ENCODE measurements at regions not wholly inside any gene's neighbourhood (a gene's known extent, or its start where the extent isn't known, plus 50 kb on each side); places are given as distances from the start of the nearest gene placed in this dataset.

DNA sequence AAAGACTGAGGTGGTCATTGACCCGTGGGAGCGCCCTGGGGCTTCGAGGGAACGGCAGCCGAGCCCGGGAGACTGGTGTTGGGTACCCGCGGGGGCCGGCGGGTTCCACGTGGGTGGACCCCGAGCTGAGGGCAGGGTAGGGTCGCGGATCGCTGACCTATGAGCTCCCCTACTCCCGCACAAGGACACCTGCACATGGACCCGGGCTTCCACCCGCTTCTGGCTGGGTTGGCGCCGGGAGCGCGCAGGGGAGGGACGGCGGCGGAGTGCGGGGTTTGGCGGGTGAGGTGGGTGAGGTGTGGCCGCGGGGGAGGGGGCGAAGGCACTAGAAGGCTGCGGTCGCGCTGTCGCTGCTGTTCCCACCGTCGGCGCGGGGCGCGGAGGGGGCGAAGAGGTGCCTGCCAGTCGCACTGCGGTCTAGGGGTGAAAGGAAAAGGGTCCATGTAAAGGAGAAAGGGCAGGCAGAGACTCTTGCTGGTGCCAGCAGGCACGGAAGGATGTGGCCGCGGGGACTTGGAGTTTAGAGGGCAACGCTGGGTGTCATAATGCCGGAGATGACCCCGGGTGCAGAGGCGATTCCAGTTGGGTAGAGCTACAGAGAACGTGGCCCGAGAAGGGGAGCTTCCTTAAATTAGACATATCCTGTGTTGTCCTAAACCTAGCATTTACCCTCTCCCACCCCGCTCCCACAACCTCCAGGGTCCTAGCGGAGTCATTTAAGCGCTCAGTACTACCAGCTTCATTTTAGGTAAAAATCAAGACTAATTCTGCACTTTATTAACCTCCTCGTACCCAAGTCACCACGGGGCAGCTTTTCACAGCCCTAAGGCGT, 245.9 kb upstream of the TOPAZ1 start:
- DNase-seq: no peak

DNA sequence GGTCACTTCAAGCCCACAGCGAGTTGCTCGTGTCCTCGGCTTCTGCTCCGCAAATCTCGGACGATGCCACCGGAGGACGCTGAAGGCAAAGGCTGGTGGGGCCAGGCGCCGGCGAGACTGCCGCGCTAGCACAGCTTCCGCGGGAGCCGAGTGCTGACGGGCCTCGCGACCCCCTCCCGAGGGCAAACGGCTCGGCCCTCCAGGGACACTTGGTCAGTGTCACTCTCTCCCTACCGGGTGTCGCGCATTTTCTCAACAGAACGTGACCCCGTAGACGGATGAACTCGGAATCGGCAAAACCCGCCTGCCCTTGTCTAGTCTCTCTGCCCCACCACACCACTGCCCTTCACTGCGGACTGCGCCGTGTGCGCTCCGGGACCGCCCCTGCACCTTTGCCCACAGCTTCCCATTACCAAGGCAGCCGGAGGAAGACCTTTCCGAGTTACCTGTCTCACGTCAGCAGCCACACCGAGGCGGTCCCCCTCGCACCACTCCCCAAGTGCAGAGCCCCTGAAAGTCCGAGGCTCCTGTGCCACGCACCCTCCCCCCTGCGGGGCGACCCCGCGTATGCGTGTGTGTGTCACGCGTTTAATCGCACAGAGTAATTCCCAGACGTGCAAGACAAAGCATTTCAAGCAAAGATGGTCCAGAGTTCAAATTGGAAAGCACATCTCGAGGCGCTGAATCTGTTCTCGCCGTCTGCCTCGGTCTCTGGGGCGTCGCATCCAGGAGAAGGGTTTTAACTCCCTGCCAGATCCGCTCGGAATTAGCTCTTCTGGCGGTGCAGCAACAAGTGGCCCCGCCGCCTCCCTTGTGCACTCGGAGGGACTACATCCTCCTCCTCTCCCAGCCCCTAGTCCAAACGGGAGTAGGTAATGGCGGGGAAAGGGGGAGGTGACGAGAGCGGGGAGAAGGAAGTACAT, 245.0 kb upstream of the TOPAZ1 start:
- peak; percentile 36 for DNase-seq

DNA sequence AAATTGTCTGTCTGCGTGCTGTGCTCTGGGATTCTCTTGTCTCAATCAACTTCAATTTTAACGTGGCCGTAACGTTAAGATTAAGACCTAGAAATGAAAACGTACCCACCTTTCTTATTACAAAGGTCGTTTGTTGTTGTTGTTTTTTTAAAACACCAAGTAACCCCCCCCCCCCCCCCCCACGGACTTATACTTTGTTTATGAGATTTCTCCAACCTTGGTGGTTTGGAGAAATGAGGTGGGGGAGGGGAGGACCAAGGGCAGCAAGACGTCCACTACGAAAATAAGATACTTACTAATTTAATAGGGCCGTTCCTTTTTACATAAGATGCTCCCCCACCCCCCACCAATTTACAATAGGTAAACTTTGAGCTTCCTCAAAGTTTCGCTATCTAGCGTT, 244.4 kb upstream of the TOPAZ1 start:
- DNase-seq: no peak

DNA sequence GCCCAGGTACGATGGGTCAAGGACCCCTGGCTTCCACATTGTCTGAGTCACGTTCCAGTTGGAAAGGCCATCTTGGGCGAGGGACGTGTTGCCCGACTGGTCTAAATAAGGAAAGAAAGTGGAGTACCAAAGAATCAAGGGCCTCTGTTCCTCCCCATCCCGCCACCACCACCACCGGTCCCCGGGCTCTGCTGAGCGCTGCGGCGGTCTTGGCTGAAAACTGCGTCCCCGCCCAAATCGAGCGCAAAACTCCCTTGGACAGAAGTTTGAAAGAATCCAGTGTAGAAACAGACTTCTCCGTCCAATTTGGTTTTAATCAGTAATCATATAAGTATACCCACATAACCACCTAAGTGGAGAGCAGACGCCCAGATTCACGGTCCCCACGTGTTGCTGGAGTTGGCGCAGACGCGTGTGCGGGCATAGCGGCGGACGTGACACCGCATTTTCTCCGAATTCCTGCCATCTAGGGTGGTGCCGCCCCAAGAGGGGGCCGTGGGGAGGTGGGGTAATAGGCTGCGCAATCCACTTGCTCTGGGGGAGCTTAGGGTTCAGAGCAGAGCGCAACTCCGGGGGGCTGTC, 243.8 kb upstream of the TOPAZ1 start:
- DNase-seq: no peak

DNA sequence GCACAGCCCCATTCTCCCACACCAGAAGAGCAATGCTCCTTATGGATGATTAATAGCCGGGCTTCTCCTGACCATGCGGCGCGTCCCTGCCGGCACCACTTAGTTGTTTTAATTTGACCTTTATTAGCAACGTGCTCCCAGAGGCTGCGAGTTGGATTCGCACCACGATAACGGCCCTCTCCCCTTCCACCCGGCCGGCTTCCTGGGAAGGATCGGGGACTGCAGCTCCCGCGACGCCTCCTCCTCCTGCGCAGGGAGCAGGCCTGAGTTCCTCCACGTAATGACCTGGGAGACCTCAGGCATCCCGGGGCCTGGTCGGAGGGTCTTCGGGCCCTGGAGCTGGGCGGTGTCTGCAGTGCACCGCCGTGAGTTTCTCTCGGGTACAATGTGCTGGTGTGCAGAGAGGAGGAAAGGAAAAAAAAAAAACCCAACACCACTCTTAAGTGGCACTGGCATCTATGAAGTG, 243.3 kb upstream of the TOPAZ1 start:
- DNase-seq: no peak

DNA sequence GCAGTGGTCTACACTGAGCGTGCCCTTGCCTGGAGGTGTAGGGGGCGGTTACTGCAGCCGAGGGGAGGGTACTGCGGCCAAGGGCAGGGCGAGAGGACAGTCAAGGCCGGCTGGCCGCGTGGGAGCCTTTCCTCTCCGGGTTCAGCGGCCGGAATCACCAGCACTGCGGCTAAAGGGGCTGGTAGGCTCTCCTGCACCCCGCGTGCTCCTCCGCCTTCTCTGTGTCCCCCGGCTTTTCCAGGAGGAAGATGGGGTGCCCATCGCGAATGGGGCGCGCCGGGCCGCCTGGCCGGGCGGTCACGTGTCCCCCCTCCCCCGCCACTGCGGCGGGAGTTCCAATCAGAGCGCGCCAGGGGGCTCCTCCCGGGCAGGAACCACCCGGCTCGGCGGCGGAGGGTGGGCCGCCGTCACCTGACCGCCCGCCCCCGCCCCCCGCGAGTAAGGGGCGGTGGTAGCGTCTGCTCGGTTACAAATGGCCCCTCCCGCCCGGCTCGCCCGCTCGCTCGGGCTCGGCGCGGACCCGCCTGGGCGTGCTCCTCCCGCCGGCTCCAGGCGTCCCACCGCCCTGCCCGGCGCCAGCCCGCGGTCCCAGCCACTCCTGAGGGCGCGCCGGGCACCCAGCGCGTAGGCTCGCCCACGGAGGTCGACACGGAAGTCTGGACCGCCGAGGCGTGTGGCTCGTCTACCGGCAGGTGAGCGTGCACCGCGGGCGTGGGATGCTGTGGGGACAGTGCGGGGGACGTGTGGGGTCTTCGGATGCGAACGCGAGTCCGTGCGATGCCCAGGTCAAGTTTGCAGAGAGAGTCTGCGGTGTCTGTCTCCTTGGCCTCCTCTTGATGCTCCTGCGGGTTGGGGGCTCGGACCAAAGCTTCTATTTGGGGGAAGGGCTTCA, 242.6 kb upstream of the TOPAZ1 start:
- peak; percentile 64 for DNase-seq

DNA sequence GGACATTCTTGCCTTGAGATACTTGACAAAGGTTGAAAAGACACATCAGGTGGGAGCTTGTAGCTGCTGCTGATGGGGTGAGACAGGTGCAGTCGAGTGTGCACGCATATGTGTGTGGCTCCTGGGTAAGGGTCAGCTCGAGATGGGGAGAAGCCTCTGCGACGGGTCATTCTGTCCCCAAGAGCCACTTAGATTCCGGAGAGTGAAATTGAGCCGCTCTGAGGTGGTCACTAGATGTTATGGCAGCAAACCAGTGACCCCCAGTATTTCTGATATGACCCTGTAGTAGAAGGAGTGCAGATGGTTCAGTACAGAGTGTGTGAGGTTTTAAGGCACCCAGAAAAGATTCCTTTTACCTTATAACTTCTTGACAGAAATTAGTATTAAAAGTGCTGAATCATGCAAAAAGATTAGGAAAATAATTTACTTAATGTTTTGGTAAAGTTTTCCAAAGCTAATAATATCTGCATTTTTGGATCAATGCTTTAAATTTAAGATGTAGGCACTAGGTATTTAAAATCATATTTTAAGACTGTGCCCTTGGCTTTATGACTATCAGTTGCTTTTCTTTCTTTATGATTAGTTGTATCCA, 241.9 kb upstream of the TOPAZ1 start:
- no peak for DNase-seq

DNA sequence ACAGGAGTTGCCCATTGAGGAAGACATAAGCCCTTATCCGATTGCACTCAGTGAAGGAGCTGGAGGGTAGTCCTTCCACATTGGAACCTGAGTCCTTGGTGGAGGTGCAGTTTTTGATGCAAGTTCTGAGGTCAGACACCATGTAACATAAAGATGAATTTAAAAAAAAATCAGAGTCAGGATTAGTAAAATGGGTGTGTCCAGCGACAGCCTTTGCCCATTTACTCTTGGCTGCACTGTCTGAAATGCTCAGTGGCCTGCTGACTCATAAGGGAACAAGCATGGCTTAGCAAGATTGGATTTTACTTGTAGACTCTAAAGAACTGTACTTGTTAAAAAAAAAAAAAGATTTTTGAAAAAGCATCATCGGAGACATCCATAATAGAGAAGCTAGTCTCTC, 241.1 kb upstream of the TOPAZ1 start:
- DNase-seq: peak; percentile 57

DNA sequence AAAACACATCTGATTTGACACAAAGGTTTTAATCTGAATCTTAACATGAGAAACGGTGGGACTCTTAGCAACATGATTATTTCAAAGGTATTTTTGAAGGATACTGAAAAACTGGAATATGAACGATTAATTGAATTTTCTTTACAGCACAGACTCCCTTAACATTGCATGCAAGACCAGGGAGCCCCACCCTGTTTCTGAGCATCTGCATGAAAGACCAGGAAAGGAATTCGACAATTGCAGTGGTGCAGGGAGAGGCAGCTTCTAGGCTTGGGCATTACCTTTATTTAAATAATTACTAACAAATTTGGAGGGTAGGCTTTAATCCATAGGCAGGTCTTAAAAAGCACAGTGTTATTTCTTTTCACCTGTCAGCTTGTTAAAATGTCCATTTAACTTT, 240.6 kb upstream of the TOPAZ1 start:
- DNase-seq: no peak

DNA sequence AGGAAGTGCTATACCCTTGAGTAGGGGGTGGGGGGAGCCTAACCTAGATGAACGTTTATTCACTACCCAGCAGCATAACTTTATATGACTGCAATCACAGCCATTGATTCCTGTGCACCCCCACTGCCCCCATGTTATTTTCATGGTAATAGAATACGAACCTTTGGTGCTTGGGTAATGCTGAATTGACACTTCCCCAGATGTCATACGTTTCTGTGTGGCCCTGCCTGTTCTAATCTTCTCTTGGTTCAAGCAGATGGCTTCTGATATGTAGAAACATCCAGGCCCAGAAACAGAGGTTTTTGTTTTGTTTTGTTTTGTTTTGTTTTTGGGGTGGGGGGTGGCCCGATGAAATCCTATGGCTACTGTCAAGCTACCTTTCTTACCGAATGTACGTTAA, 237.9 kb upstream of the TOPAZ1 start:
- DNase-seq: no peak

DNA sequence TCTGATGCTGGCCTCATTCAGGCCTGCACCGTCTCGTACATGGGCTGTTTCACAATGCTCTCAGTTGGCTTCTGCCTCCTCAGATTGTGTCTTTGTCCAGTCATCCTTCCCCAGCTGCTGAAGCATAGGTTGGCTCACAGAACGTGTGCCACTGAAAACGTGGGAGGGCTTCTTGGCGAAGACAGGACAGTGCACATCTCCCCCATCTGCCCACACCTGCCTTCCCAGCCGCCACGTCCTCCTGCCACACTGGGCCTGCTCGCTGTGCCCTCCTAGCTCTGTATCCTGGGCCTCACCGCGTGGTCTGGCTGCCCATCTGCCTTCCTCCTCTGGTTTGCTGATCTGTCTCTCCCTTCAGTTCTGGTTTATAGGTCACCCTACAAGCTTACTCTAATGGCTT, 230.0 kb upstream of the TOPAZ1 start:
- no peak for DNase-seq

DNA sequence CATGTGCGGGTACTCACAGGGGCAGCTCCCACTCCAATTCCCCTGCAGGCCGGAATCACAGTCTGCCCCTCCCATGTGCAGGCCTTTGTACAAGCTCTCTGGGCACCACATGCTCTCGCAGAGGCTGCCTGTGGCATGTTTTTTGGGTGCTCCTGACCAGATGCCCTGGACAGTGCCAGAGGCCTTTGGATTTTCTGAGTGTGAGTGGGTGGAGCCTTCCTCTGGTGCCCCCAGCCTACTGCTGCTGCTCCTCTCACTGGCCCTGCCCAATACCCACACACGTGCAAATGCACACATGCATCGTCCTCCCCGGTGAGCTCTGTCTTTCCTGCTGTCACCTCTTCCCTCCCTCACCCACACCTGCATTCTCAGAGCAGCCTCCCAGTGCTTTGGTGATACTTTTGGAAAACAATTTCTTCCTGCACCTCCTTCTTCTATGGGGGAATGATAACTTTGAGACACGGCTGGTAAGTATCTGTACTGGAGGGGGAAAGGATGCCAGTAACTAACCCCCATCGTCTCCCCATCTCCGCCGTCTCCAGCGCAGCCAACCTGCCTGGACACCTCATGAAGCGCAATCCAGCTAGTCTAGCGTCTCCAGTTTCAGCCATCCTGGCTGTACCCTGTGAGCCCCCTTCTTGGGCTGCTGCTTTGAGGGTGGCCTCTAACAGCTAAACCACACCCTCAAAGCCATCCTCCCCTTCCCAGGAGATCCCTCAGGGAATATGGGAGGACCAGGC, 229.4 kb upstream of the TOPAZ1 start:
- no peak for DNase-seq

DNA sequence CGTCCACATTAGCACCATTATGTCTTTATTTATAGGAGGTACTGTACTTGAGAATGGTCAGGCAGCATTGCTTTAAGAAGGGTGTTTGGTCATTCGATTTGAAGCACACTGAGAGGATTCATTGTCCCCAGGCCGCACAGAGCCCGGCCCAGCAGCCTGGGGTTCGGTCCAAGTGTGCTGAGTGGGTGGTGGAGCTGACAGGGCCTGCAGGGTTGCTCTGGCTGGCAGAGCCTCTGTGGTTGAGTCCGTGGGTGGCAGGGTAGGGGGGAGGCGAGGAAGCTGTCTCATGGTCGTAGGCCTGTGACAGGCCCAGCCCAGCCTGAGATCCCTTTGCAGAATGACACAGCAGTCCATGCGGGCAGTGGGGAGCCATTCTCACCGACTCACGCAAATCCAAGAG, 227.7 kb upstream of the TOPAZ1 start:
- DNase-seq: no peak

DNA sequence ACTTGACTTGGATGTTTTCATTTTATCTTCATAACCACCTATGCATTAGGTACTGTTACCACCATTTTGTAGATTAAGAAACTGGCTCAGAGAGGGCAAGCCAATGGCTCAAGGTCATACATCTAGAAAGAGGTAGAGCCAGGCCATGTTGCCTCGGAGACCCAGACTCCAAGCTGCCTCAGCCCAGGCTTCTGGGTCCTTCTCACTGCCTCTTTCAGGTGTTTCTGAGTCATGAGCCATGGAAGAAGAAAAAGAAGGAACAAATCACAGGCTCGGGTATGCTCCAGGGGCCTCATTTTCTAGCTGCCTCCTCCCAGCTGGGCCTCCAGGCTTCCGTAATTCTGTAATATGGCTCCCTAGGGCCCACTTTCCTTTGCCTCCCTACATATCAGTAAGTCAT, 226.5 kb upstream of the TOPAZ1 start:
- DNase-seq: no peak

DNA sequence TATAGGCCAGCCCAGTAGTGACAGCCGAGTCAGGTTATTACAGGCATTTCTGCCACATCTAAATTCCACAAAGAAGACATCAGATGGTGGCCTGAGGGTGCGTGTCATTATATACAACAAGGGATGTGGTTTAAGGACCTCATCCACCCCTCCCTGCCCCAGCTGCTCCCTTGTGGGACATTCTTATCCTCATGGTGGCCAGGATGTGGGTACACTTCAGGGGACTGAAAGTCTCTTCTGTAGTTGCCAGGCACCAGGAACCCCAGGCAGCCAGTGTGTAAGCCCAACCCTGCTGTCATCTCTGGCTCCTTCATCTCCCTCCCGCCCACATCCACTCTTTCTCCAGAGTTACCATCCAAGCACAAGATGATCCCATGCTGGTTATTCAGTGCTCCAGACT, 224.9 kb upstream of the TOPAZ1 start:
- DNase-seq: peak; percentile 18

DNA sequence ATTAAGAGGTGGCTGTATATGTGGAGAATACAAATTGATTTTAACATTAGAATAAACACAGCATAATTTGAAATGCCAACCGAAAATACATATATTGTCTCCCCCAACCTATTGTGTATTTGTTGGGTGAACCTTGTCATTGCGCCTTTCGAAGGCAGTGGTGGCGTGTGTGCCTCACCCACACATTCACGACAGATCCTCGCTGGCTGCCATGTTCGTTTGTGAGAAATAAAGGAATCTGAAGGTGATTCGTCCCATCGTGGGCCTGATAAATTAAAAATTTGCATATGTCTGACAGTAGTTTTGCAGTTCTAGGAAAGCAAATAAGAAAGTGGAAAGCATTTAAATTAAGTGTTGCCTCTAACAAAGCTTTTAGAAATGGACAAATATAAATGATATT, 222.8 kb upstream of the TOPAZ1 start:
- DNase-seq: no peak

DNA sequence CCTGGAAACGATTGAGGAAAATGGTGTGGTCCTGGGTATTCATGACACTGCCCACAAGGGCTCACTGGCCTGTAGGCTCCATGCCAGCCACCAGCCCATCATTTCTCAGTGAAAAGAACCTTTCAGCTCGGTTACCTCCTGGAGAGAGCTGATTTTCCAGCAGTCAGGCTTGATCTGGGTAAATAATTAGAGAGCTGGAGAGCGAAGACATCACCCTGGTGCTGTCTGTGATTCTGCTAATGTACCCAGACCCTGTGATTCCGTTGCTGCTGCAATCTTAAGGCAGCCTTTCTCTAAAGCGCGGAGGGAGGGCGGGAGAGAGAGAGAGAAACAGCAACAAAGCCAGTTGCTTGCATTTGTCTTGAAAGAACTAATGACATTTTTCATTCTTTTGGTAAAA, 221.9 kb upstream of the TOPAZ1 start:
- no peak for DNase-seq

DNA sequence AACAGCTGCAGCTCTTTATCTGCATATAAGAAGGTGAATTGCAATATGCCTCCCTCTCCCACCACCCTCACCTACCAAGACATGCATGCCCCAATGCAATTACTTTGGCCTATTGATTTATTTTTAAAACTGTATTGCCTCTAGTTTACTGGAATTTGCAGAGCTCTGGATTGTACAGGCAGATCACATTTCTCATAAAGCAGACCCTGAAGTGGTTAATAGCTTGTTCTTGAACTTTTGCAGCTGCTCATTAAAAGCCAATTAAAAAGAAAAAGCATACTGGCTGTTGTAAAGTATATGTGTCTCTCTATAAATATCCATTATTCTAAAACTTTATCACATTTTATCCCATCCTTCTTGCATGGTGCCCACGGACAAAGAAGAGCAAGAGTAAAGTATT, 221.5 kb upstream of the TOPAZ1 start:
- no peak for DNase-seq

DNA sequence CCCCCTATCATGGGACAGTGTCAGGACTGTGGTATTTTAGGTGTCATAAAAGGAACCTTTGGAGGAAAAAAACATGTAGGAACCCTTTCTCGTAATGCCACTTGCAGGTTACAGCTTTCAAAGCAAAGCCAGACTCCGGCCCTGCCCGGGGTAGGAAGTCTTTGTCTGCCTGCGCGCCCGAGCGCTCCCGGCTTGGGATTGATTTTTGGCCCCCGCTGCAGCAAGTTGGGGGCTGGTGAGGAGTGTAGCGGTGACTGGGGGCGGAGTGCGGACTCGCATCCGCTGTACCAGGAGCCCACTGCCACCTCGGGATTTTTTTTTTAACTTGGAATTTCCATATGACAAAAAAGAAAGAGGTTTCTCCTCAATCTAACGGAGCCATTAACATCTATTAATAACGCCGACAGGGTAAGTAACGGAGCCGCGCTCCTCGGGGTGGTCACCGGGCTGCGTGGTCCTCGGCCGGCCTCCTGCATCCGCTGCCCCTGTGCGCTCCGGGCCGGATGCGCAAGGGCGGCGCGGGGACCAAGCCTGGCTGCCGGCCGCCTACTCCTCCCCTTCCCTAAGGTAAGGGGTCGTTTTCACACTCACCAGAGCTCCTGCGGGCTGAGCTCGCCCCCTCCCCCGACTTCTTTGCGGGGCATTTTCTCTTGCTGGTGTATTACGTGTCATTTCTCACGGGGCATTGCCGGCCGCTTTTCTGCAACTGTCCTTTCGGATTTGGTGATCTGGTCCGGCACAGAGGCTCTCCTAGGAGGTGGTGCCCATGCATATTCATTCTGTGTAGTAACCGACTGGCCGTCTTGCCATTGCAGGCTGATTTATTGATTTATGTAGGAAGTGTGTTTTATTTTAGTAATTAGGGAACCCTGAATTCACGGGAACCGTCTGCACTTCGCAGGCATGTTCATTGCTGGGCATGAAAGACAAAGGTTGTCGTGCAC, 219.8 kb upstream of the TOPAZ1 start:
- DNase-seq: peak; percentile 26

All from fibroblast of skin of scalp (primary cell).